Endothelial cell of umbilical vein (primary cell): ENCODE measurements at regions not wholly inside any gene's neighbourhood (a gene's known extent, or its start where the extent isn't known, plus 50 kb on each side); places are given as distances from the start of the nearest gene placed in this dataset.

Source experiments
- CTCF ChIP-seq, 2 donors: IDR thresholded peaks; 1 replicate in 1 of 2; 2 replicates in 1 of 2; pipeline ENCODE4 v1.5.1; 2011; ENCODE audit warnings: low read length in 2 of 2, mild to moderate bottlenecking in 2 of 2, moderate library complexity in 2 of 2, control low read depth in 1 of 2, inconsistent platforms in 1 of 2, low read depth in 1 of 2; ENCODE audit not compliant: insufficient read depth in 1 of 2; ENCODE audit errors: extremely low read depth in 1 of 2
- EZH2 ChIP-seq: IDR thresholded peaks from 2 replicates; pipeline ENCODE4 v1.6.1; 2012; ENCODE audit warnings: borderline replicate concordance, low read depth, mild to moderate bottlenecking, moderate library complexity, low read length, inconsistent platforms; ENCODE audit not compliant: severe bottlenecking
- MAX ChIP-seq: IDR thresholded peaks from 2 replicates; pipeline ENCODE4 v1.6.1; 2011; ENCODE audit not compliant: insufficient read depth, insufficient read length
- MYC ChIP-seq: IDR thresholded peaks from one replicate; pipeline ENCODE4 v1.6.1; 2011; ENCODE audit warnings: mild to moderate bottlenecking, low read depth, low read length
- POLR2A ChIP-seq: IDR thresholded peaks from 2 replicates; pipeline ENCODE4 v1.6.1; 2012; ENCODE audit warnings: low read depth, mild to moderate bottlenecking, control low read depth, low read length
- POLR2AphosphoS5 ChIP-seq: IDR thresholded peaks from 2 replicates; pipeline ENCODE4 v1.6.1; 2012; ENCODE audit warnings: low read depth, mild to moderate bottlenecking, control low read depth, low read length, moderate library complexity; ENCODE audit not compliant: insufficient read depth

- TF ChIP-seq CTCF (IDR thresholded peaks at IDR 0.05; ENCODE audit: extremely low read depth in 1 of 2, insufficient read depth in 1 of 2, low read depth in 1 of 2, low read length in 2 of 2) (no peak), POLR2A (no peak), MAX (no peak), EZH2 (no peak), POLR2AphosphoS5 (no peak), MYC (no peak)
Measured at GRCh38 chr4:159652871-159653270, 550.0 kb downstream of the RAPGEF2 start.
